ENCODE measurements at regions not wholly inside any gene's neighbourhood (a gene's known extent, or its start where the extent isn't known, plus 50 kb on each side); places are given as distances from the start of the nearest gene placed in this dataset.
"Not testable (repeated sequence)": the region's sequence is repeated elsewhere in the genome, so short reads cannot be mapped to it uniquely, and the experiment has no call there.

- TF ChIP-seq, protein P1, sequence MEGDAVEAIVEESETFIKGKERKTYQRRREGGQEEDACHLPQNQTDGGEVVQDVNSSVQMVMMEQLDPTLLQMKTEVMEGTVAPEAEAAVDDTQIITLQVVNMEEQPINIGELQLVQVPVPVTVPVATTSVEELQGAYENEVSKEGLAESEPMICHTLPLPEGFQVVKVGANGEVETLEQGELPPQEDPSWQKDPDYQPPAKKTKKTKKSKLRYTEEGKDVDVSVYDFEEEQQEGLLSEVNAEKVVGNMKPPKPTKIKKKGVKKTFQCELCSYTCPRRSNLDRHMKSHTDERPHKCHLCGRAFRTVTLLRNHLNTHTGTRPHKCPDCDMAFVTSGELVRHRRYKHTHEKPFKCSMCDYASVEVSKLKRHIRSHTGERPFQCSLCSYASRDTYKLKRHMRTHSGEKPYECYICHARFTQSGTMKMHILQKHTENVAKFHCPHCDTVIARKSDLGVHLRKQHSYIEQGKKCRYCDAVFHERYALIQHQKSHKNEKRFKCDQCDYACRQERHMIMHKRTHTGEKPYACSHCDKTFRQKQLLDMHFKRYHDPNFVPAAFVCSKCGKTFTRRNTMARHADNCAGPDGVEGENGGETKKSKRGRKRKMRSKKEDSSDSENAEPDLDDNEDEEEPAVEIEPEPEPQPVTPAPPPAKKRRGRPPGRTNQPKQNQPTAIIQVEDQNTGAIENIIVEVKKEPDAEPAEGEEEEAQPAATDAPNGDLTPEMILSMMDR (IDR thresholded peaks at IDR 0.05; ENCODE audit: poor library complexity, severe bottlenecking) = not testable (repeated sequence)
- TF ChIP-seq EZH2 (IDR thresholded peaks at IDR 0.05; ENCODE audit: borderline replicate concordance, insufficient read depth, low read length, poor library complexity, severe bottlenecking); EP300 (conservative IDR thresholded peaks at IDR 0.05; ENCODE audit: poor library complexity, severe bottlenecking); TAF1 (IDR thresholded peaks at IDR 0.05; ENCODE audit: low read depth); POLR2AphosphoS5 (IDR thresholded peaks at IDR 0.05); REST (IDR thresholded peaks at IDR 0.05; ENCODE audit: borderline replicate concordance); MXI1 (conservative IDR thresholded peaks at IDR 0.05; ENCODE audit: poor library complexity, severe bottlenecking); SMC3 (conservative IDR thresholded peaks at IDR 0.05; ENCODE audit: poor library complexity); RAD21 (conservative IDR thresholded peaks at IDR 0.05): not testable (repeated sequence)
Measured at GRCh38 chr6:156584121-156584520, 193.1 kb upstream of the ARID1B start.

Data from neural cell (in vitro differentiated cells).